Stimulated activated CD4-positive, alpha-beta T cell treated with anti-CD3 and anti-CD28 coated beads, Interleukin-4, amount 100 ng/mL, for 24 hours (primary cell): ENCODE measurements at regions not wholly inside any gene's neighbourhood (a gene's known extent, or its start where the extent isn't known, plus 50 kb on each side); places are given as distances from the start of the nearest gene placed in this dataset.

Source experiments
- DNase-seq: peaks from one replicate; pipeline ENCODE4 v3.0.0-alpha.2; 2020

- no peak for DNase-seq
Measured at GRCh38 chr17:73758245-73758644, 114.0 kb upstream of the SDK2 start.

GRCh38 chr17:73759324-73759723 lies 115.1 kb upstream of the SDK2 start:
- no peak for DNase-seq

DNA sequence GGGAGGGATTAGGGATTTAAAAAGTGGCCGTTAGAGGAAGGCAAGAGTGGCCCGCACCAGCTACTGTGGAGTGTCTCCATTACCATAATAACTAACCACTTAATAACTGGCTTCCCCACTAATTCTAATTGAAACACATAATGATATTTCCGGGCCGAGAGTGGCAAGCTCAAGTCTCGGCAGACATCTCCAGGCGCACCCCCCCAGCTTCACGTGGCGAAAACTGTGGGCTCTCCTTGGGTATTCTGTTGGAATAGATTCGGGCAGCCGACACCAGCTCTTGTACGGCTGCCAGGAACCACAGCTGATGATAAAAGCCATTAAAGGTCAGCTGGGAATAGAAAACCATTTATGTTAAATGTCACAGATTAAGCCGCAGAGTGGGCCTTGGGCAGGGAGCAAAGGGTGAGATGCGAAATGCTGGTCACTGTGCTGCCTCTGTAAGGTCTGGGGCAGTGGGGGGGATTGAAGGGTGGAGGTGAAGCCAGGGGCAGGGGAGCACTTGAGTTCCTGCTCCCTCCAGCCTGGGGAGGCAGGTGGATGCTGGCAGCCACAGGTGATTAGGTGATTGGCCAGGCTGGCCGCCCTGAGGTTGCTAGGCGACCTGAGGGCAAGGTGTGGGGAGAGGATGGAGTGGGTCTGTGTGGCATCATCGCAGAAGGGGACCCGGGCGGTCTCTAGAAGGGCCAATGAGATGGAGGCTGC lies 115.6 kb upstream of the SDK2 start:
- no peak for DNase-seq

DNA sequence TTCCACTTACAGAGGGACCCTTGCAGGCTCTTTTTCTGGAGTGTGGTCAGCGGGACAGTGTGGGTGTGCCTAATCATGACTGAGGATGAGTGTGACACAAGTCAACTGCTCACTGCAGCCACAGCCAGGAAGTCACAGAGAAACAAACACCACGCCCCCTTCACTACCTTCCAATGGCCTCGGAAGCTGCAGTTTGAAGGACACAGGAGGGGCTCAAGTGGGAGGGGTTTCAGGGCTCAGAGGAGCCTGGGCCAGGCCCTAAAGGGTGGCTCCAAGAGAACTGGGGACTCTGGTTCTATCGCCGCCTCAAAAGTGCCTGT lies 116.2 kb upstream of the SDK2 start:
- DNase-seq = no peak

GRCh38 chr17:73765824-73766563 lies 121.7 kb upstream of the SDK2 start:
- DNase-seq = no peak

DNA sequence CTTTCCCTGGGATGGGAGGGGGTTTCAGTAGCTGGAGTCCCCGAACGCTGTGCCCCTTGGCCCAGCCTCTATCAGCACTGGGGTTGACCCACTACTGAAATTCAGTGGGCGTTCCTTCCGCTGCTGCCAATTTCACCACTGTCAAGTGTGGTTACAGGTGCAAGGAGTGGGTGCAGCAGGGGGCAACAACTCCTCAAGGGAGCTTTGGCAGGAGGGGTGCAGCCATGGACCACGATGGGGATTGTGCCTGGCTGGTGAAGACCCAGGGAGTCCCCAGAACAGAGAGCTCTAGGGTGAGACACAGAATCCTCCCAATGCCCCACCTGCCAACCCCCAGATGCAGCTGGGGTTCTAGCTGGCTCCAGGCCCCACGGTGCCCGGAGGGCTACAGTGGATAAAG lies 123.5 kb upstream of the SDK2 start:
- DNase-seq = no peak

- DNase-seq = no peak
Measured at GRCh38 chr17:73768691-73769090, 124.4 kb upstream of the SDK2 start.

DNA sequence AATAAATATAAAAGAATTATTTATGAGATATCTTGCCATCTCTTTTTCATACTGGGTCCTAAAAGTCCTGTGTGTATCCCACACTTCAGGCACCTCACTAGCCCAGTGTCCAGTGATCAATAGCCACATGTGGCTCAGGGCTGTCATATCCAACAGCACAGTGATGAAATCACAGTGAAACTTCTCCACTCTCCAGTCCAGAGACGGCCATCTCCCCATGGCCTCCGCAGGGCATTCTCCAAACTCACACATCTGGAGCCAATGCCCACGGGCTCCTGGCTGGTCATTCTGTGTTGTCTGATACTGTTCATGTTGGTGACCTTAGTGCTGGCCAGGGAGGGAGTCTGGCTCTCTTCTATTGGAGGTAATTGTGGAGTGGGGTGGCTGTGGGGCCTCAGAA lies 125.2 kb upstream of the SDK2 start:
- no peak for DNase-seq

- no peak for DNase-seq
Measured at GRCh38 chr17:73770115-73770848, 126.0 kb upstream of the SDK2 start.

DNA sequence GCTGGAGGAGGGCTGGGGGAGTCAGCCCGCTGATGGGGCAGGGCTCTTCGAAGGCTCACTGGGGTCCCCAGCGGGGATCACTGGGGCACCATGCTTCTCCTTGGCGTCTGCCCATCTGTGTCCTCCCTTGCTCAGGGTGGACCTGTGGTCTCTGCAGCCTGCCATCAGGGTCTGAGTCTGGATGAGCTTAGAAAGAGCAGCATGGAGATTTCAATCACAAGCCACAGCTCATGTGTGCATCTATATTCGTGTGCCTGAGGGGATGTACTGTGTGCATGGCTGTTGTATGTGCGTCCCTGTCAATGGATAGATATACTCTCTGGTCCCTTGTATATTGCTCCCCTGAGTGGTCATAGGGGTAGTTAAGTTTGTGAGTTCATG lies 126.6 kb upstream of the SDK2 start:
- no peak for DNase-seq

- DNase-seq = no peak
Measured at GRCh38 chr17:73772107-73772705, 128.0 kb upstream of the SDK2 start.

DNA sequence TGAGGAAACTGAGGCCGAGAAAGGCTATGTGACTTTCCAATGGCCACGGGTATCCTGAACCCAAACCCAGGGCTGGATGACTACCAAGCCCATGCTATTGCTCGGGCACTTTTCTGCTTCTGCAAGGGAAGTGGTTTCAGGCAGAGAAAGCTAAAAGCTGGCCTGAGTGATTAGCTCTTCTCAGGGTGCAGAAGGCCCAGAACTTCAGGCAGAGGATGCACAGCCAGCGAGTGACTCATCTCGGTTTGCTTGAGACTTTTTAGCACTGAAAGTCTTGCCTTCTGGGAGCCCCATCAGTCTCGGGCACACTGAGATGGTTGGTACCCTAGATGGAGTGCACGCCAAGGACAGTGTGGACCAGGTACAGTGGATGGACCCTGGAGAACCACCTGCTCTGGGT lies 129.5 kb upstream of the SDK2 start:
- DNase-seq = no peak

GRCh38 chr17:73774852-73775251 lies 130.6 kb upstream of the SDK2 start:
- DNase-seq = no peak

DNA sequence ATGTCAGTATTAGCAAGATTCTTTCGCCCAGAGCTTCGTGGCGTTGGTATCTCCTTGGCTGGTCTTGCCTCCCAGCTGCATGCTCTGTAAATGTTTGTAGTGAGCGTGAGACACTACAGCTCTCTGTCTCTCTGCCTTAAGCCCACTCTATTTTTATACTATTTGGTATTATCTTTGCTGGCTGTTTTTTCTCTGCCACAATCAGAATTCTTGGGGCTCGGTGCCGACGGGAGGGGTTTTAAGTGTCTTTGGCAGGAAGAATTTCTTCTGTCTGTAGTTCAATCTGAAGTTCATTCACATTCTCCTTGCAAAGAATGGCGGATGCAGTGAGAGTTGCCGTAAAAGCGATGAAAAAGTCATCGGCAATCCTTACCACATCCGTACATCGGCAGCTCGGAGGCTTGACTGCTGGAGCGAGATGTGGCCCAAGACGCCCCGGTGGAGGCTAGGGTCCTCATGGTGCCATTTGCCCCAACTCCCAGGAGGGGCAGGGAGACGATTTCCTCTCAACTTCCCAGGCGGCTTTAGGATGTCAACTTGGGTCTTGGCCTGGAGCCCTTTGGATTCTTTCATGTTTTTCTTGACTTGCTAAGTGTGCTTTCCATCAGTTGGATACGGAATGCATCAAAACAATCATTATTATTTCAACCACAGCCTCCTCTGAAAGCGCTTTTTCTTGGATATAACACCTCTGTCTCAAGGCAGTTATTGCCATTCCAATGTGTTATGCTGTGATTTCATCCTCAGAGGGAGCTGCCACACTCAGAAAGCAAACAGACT lies 132.3 kb upstream of the SDK2 start:
- no peak for DNase-seq

DNA sequence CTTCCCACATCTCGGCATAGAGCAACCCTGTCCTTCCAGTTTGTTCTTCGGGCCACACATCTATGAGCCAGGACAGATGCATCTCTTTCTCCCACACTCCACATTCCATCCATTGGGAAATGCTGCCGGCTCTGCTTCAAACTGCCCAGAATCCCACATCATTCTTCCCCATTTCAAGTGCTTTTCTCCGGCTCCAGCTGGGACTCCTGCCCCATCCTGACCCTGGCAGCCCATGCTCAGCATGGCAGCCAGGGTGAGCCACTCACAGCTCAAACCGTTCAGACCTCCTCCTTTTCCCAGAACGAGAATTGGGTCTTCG lies 132.8 kb upstream of the SDK2 start:
- DNase-seq = no peak

DNA sequence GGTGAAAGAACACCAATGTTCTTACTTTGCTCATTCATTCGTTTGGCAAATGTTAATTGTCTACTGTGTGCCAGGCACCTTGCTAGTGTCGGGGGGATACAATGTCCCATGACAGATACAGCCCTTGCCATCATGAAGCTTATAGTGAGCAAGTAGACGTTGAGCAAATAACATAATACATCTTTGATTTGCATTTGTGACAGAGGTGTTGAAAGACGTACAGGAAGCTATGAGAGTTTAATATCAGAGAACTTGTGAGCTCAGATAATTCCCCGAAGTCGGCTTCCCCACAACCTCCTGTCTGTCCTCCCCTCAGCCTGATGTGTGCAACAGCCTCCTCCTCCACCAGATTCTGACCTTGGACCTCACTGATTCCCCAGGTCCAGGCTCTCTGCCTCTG lies 138.0 kb upstream of the SDK2 start:
- no peak for DNase-seq

- DNase-seq = no peak
Measured at GRCh38 chr17:73782641-73783381, 138.6 kb upstream of the SDK2 start.

DNA sequence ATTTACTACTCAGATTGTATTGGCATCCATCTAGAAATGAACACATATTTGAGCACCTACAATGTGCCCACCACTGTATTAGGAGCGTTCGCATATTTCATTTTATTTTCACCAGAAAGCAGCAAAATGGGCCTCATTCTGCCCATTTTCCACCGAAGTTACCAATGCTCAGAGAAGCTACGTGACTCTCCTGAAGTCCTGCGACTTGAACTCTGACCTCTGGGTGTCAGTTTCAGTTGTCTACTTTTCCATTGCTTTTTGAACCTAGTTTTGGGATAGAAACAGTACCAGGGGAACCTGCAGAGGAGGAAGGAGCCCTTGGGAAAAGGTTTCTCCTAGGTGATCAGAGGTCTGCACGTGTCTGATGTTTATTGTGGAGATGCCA lies 139.1 kb upstream of the SDK2 start:
- no peak for DNase-seq

GRCh38 chr17:73783945-73784603 lies 139.8 kb upstream of the SDK2 start:
- DNase-seq = no peak

- no peak for DNase-seq
Measured at GRCh38 chr17:73785496-73785895, 141.3 kb upstream of the SDK2 start.

DNA sequence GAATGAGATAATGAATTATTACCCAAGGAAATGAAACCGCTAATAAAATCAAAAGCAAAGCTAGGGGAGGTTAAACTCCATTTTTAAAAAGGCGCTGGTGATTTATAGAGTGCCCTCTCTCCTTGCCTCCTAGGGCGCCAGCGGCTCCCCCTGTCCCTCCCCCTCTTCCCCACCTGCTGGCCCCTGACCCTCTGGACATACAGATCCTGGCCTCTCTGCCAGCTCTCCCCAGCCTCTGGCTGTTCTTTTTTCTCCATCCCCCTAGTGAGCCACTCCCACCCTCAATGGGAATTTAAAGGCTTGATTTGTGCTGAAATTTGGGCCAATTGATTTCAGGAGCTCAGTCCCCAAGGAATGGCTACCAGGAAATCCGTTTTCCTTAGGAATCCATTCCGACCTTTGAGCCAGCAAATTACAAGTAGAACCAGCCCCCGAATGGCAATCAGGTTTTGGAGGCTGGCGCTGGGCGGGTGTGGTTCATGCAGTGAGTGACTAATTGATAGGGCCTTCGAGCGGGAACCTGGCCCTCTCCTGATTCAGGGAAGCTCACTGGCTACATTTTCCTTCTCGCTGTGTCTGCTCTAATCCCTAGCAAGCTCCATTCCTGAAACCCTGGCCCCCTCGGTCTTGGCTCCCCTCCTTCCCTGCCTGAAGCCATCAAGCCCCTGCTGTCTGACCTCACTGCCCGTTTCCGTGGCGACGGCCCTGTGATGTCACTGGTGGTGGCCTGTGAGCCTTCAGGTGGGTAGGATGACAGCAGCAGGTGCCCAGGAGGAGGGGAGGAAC lies 141.9 kb upstream of the SDK2 start:
- no peak for DNase-seq
